HepG2 (cell line): ENCODE measurements at regions not wholly inside any gene's neighbourhood (a gene's known extent, or its start where the extent isn't known, plus 50 kb on each side); places are given as distances from the start of the nearest gene placed in this dataset.

Experiments
- CSRNP2 ChIP-seq: sonication (generic); formaldehyde crosslinking; conservative IDR thresholded peaks from 2 replicates; pipeline ENCODE4 v1.8.0; 2022; ENCODE audit warnings: low read depth, missing genetic modification reagents
- CTCF ChIP-seq: sonication (generic); formaldehyde crosslinking; IDR thresholded peaks from 2 replicates; pipeline ENCODE4 v1.5.0; 2020; ENCODE audit warnings: mild to moderate bottlenecking, missing genetic modification reagents, moderate library complexity
- FOXA1 ChIP-seq, 2 experiments: fragments of 450-650 bp in 1 of 2; sonication (generic) in 1 of 2; formaldehyde crosslinking in 1 of 2; IDR thresholded peaks; 2 replicates each; pipeline versions ENCODE4 v1.4.0 to v1.6.1; 2016 to 2020; ENCODE audit warnings: missing genetic modification reagents in 1 of 2
- NAIF1 ChIP-seq: sonication (generic); formaldehyde crosslinking; IDR thresholded peaks from 2 replicates; pipeline ENCODE4 v1.5.0; 2020; ENCODE audit warnings: mild to moderate bottlenecking, missing genetic modification reagents, borderline replicate concordance
- NR1H2 ChIP-seq: sonication (generic); formaldehyde crosslinking; IDR thresholded peaks from 2 replicates; pipeline ENCODE4 v1.8.1; 2022; ENCODE audit warnings: low read depth, missing genetic modification reagents, borderline replicate concordance
- PHF8 ChIP-seq: sonication (generic); formaldehyde crosslinking; IDR thresholded peaks from 2 replicates; pipeline ENCODE4 v1.5.0; 2020; ENCODE audit warnings: missing genetic modification reagents
- RAD21 ChIP-seq: fragments of 450-650 bp; formaldehyde crosslinking; IDR thresholded peaks from 2 replicates; pipeline ENCODE4 v1.5.0; 2020; ENCODE audit warnings: mild to moderate bottlenecking
- REST ChIP-seq, 2 experiments: IDR thresholded peaks; 2 replicates each; pipeline ENCODE4 v1.6.1; 2011 to 2012; ENCODE audit warnings: low read length in 2 of 2, borderline replicate concordance in 1 of 2, low read depth in 1 of 2, mild to moderate bottlenecking in 1 of 2, moderate library complexity in 1 of 2
- TAF1 ChIP-seq: sonication (generic); formaldehyde crosslinking; IDR thresholded peaks from 2 replicates; pipeline ENCODE4 v1.4.0; 2020; ENCODE audit warnings: missing genetic modification reagents
- TIGD3 ChIP-seq: sonication (generic); formaldehyde crosslinking; IDR thresholded peaks from 2 replicates; pipeline ENCODE4 v1.5.1; 2020; ENCODE audit warnings: mild to moderate bottlenecking, missing genetic modification reagents, borderline replicate concordance
- ZBTB8A ChIP-seq: sonication (generic); formaldehyde crosslinking; IDR thresholded peaks from 2 replicates; pipeline ENCODE4 v1.4.0; 2020; ENCODE audit warnings: mild to moderate bottlenecking, low read depth, missing genetic modification reagents, borderline replicate concordance
- ZFY ChIP-seq: sonication (generic); formaldehyde crosslinking; IDR thresholded peaks from 2 replicates; pipeline ENCODE4 v1.4.0; 2020; ENCODE audit warnings: missing genetic modification reagents
- ZNF24 ChIP-seq: fragments of 450-650 bp; IDR thresholded peaks from 2 replicates; pipeline ENCODE4 v1.6.1; 2017; ENCODE audit warnings: antibody characterized with exemption, mild to moderate bottlenecking
- ZNF619 ChIP-seq: sonication (generic); formaldehyde crosslinking; IDR thresholded peaks from 2 replicates; pipeline ENCODE4 v1.4.0; 2020; ENCODE audit warnings: mild to moderate bottlenecking, missing genetic modification reagents

- no peak for TF ChIP-seq TIGD3 (CRISPR knock-in tag)
- no peak for TF ChIP-seq TAF1
- TF ChIP-seq FOXA1 (IDR thresholded peaks at IDR 0.05): no peak
- no peak for TF ChIP-seq FOXA1 (CRISPR knock-in tag; IDR thresholded peaks at IDR 0.05)
- TF ChIP-seq NR1H2 (CRISPR knock-in tag): no peak
- no peak for TF ChIP-seq ZNF619
- no peak for TF ChIP-seq RAD21 (CRISPR knock-in tag)
- TF ChIP-seq ZBTB8A (CRISPR knock-in tag): no peak
- TF ChIP-seq ZNF24: no peak
- TF ChIP-seq REST (IDR thresholded peaks at IDR 0.05; ENCODE audit: borderline replicate concordance in 1 of 2, low read depth in 1 of 2, low read length in 2 of 2): no peak
- no peak for TF ChIP-seq PHF8
- TF ChIP-seq CSRNP2 (CRISPR knock-in tag): no peak
- no peak for TF ChIP-seq NAIF1 (CRISPR knock-in tag)
- no peak for TF ChIP-seq ZFY (CRISPR knock-in tag)
- TF ChIP-seq CTCF (CRISPR knock-in tag): no peak
Measured at GRCh38 chr12:115149279-115149678, 465.3 kb upstream of the TBX3 start.
